GM21423 (cell line): ENCODE measurements at regions not wholly inside any gene's neighbourhood (a gene's known extent, or its start where the extent isn't known, plus 50 kb on each side); places are given as distances from the start of the nearest gene placed in this dataset.

Experiments used
- ATAC-seq: cut with Tn5 transposase; IDR thresholded peaks from one replicate; pipeline ENCODE4 v1.9.1; 2021; ENCODE audit warnings: mild to moderate bottlenecking, moderate library complexity; ENCODE audit not compliant: unreplicated experiment

DNA sequence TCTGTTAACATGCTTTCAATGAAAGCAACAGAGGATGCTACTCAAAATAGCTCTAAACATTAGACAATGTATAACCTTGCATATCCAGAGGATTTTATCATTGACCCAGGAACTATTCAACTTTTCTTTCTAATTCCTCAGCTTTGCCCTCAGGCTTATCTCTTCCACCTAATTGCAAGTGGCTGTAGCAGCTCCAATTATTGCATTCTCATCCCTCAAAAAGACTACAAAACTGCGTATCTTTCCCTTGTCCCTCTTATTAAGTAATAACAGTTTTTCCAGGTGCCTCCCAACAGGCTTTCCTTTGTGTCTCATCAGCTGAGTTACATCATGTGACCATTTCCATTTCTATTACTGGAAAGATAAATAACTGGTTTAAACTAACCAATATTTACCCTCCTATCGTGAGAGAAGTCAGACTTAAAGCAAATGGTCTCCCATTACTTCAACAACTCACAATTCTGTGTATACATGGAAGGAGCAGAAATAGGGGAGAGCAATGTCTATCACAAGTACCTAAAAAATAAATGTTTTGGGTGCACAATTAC lies 78.0 kb upstream of the MBNL1 start:
- no peak for ATAC-seq

- ATAC-seq, result no peak
Measured at GRCh38 chr3:152192050-152192449, 76.7 kb upstream of the MBNL1 start.

GRCh38 chr3:152192936-152193672 lies 75.6 kb upstream of the MBNL1 start:
- ATAC-seq, result no peak

- peak; percentile 59 for ATAC-seq
Measured at GRCh38 chr3:152193673-152194267, 75.0 kb upstream of the MBNL1 start.

- no peak for ATAC-seq
Measured at GRCh38 chr3:152195206-152195605, 73.5 kb upstream of the MBNL1 start.

DNA sequence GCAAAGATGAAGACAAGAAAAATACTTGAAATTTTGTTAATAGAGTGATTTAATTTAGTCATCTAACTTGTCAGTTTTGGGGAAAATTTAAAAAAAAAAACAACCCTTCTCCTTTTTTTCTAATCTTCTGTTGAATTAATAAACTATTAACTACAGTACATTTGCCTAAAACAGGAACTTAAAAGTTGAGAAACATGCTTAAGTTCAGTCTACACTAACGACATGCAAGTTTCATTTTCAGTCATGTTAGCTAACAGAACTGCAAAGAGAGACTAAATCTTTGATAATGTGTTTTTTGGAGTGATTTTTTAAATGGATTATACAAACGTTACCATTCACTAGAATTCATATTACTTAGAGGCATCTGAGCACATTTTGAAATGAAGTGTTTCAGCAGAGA lies 71.9 kb upstream of the MBNL1 start:
- peak; percentile 34 for ATAC-seq

DNA sequence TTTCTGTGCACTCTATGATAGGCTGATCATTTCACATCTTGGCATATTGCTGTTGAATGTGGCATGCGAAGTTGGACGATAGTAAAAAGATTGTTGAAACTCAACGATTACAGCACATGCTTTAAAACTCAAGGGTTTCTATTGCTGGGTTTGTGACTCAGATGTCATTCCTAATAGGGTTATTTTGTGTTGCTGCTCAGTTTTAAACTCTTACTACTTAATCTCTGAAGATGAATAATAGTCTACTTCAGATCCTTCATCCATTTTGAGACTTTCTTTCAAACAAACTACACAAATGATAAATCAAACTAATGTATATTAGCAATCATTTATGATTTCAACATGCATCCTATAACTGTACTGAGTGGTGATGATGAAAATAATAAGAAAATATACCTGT lies 71.3 kb upstream of the MBNL1 start:
- ATAC-seq, result no peak

DNA sequence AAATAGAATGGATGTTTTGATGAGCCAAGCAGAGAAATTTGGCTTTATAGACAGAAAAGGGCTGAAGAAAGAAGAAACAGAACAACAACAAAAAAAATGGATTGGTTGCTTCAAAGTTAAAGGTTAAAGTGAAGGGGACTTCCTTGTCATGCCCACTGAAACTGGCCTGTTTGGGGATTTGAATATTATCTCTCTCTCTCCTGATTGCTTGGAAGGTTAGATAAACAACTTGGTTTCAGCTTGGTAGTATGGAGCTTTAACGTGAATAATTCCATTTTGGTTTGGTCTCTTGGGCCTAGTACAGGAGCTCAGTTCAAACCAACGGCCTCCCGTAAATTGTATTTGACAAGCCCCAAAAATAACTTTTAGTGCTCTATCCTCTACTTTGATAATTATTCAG lies 70.8 kb upstream of the MBNL1 start:
- no peak for ATAC-seq

DNA sequence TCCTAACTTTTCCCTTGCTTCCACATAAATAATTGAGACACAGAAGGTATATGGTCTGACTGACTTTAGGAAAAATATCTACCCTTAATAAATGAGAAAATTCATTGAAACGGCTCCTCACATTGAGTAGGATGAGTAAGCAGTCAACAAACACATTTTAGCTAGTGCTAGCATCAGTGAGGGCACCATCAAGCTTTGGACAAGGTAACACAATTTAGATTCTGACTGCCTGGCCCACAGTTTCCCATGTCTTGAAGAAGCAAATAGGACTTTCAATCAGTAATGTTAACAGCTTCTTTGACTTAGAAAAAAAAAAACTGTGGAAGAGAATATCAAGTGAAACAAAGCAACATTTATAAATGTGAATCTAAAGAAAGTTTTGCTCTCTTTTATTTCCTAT lies 70.1 kb upstream of the MBNL1 start:
- ATAC-seq, result no peak

DNA sequence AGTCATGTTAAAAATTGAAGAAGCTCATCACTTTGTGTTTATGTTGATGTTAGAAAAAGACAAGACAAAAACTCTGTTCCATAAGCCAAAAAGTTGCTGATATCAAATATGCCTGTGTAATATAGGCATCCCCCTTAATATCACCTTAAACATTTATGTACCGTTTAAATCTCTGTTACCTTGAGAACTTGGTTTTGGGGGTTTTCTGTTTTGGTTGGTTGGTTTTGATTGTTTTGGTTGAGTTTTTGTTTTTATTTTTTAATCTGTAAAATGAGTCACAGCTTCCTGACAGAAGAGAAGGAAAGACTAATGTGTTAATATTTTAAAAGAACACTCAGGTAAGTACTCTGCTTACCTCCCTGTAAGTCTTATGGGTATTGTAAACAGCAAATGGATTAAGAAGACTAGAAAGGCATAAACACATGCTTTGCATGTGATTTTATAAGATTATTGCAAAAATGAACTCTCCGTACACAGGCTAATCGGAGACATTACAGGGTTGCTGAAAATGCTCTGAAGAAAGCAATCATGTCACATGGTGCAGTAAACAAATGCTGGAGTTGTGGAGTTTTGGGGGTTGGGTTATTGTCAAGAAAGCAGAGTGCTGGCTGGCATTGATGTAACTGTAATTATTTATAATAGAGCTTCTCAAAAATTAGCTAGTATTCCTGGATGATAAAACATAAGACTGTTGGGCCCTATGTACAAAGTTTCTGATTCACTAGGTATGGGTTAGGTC lies 69.5 kb upstream of the MBNL1 start:
- ATAC-seq, result no peak

- no peak for ATAC-seq
Measured at GRCh38 chr3:152200476-152201420, 68.0 kb upstream of the MBNL1 start.

DNA sequence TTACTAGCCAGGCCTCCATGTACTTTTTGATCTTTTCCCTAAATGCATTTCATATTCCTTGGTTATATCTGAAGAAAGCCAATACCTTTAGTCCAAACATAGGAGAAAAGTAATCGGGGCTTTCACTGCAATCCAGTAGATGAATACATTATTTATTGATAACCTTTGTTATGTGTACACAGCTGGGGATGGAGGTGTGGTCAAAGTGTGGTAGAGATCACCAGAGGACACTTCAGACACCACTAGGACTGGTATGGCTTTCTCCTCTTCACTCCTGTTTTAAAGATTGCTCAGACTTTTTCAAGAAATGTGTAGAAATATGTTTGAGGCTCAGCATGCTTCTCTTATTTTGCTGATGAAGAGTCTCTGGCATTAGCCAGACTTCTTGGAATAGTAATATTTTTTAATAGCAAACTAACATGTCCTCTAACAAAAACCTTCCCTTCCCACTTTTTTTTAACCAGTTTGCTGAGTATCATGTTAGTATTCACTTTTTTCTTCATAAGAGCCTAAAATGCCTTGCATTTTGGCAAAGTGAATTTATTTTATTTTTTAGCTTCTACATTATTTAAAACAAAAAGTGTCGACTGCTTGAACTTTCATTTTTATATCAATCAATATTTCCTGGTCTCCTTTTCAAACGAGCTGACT lies 65.6 kb upstream of the MBNL1 start:
- ATAC-seq, result peak; percentile 34

- ATAC-seq, result no peak
Measured at GRCh38 chr3:152203652-152204051, 65.1 kb upstream of the MBNL1 start.

DNA sequence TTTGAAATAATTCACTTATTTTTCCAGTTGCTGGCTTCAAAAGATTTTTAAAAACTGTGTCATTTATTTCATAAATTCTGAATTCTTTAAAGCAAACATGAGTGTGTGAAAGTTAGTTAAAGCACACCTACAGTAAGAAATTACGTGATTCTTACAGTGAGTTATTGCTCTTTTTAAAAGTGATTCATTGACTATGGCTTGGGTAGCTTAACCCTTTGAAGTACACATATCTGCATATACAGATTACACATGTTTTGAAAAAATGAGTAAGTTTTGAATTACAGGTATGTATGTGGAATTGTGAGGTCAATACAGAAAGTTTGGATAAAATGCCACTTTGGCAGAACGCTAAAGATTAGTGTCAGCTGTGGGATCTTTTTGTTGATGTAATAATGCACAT lies 64.5 kb upstream of the MBNL1 start:
- ATAC-seq, result no peak

- peak; percentile 55 for ATAC-seq
Measured at GRCh38 chr3:152205097-152205593, 63.6 kb upstream of the MBNL1 start.

- ATAC-seq, result no peak
Measured at GRCh38 chr3:152206243-152206760, 62.4 kb upstream of the MBNL1 start.

GRCh38 chr3:152208439-152208838 lies 60.3 kb upstream of the MBNL1 start:
- no peak for ATAC-seq

GRCh38 chr3:152209060-152209459 lies 59.7 kb upstream of the MBNL1 start:
- ATAC-seq, result no peak

DNA sequence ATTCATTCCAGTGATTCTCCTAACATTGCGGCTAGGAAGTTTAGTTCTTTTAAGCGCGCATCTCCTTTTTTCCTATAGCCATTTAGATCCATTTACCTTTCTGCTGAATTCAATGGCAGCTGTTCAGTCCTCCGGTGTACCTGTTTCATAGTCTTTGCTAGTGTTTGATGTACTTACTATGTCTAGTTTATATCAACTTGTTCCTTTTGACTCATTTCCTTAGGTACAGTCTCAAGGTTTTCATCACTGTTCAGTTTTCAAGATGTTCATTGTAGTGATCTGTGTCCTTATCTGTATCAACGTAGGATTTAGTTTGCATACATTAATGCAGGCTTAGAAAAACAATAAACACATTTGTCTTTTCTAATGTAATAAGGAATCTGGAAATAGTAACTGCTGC lies 59.0 kb upstream of the MBNL1 start:
- no peak for ATAC-seq

DNA sequence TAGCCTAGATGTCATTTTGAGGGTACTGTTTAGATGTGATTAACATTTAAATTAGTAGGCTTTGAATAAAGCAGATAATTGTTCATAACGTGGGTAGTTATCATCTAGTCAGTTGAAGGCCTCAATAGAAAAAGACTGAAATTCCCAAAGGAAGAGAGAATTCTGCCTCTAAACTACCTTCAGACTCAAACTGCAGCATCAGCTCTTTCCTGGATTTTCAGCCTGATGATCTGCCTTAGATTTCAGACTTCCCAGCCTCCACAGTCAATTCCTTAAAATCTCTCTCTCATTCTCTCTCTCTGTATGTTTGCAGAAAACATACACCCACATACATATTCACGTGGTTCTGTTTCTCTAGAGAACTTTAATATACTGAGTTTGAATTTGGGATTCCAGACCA lies 58.0 kb upstream of the MBNL1 start:
- ATAC-seq, result no peak
